Kidney (tissue), 13 donors: ENCODE measurements at regions not wholly inside any gene's neighbourhood (a gene's known extent, or its start where the extent isn't known, plus 50 kb on each side); places are given as distances from the start of the nearest gene placed in this dataset.
A peak's percentile ranks its signal among the peaks of the same experiment; 100 is the strongest.

Experiments used
- DNase-seq, 5 donors: peaks; one replicate each; pipeline ENCODE4 v3.0.0-alpha.2; 2013 to 2020
- FAIRE-seq: peaks from 2 replicates; lab custom pipeline; 2012; peaks lifted over from hg19 to GRCh38; lab: Jason Lieb, UNC
- H3K27ac ChIP-seq, 2 donors: one replicate each; pipeline ENCODE4 v1.7.0; 2013; ENCODE audit warnings: low read depth in 2 of 2, low read length in 2 of 2, inconsistent platforms in 1 of 2
- H3K27me3 ChIP-seq: one replicate; pipeline ENCODE4 v1.7.1; 2013; ENCODE audit warnings: low read length, inconsistent platforms; ENCODE audit not compliant: control insufficient read depth, insufficient read depth
- H3K36me3 ChIP-seq, 3 donors: one replicate each; pipeline versions ENCODE4 v1.7.0 to v1.7.1; 2013; ENCODE audit warnings: low read length in 3 of 3, control low read depth in 1 of 3, inconsistent platforms in 1 of 3; ENCODE audit not compliant: insufficient read depth in 3 of 3, control insufficient read depth in 2 of 3
- H3K4me1 ChIP-seq, 3 donors: one replicate each; pipeline versions ENCODE4 v1.7.0 to v1.7.1; 2013; ENCODE audit warnings: low read length in 3 of 3, inconsistent platforms in 1 of 3, low read depth in 1 of 3; ENCODE audit not compliant: control insufficient read depth in 2 of 3, insufficient read depth in 2 of 3
- H3K4me3 ChIP-seq, 3 donors: one replicate each; pipeline versions ENCODE4 v1.7.0 to v1.8.1; 2013; ENCODE audit warnings: low read length in 3 of 3, control low read depth in 1 of 3, inconsistent platforms in 1 of 3
- H3K9ac ChIP-seq, 3 donors: one replicate each; pipeline versions ENCODE4 v1.7.0 to v1.7.1; 2013; ENCODE audit warnings: low read length in 3 of 3, control low read depth in 1 of 3, inconsistent platforms in 1 of 3
- H3K9me3 ChIP-seq, 3 donors: one replicate each; pipeline versions ENCODE4 v1.7.0 to v1.7.1; 2013; ENCODE audit warnings: low read length in 3 of 3, control low read depth in 1 of 3, inconsistent platforms in 1 of 3; ENCODE audit not compliant: control insufficient read depth in 2 of 3, insufficient read depth in 1 of 3
- CTCF ChIP-seq: IDR thresholded peaks from 3 replicates; pipeline ENCODE4 v1.5.1; 2012; ENCODE audit warnings: mild to moderate bottlenecking, moderate library complexity, borderline replicate concordance; ENCODE audit not compliant: insufficient read depth; ENCODE audit errors: extremely low read depth
- intact Hi-C: fragments of 100-400 bp; cut with DNase I; formaldehyde crosslinking; loops from one replicate; pipeline ENCODE4 v1.11.1; 2022
- donor health status: control.
- donor health status: control.
- donor health status: control.
- donor health status: control.
- donor health status: control.
- donor health status: DM: yes; HTN: yes; CAD: no.
- donor health status: Normal renal cell carcinoma (clear cell type).

GRCh38 chr16:73545755-73546154 is 497.8 kb upstream of the ZFHX3 start:
- no peaks in the 10 kb centered on the region for H3K36me3 ChIP-seq
- intact Hi-C loops, result no loop called here
- H3K4me3 ChIP-seq, result no peak overlapping the region
- TF ChIP-seq CTCF, result no peak
- DNase-seq, result no peak
- H3K27ac ChIP-seq, result no peak overlapping the region
- no peak for FAIRE-seq
- no peak overlapping the region for H3K9ac ChIP-seq
- H3K27me3 ChIP-seq, result peaks cover 23% of the 10 kb centered on the region
- H3K9me3 ChIP-seq, result no peaks in the 10 kb centered on the region
- H3K4me1 ChIP-seq, result no peaks in the 10 kb centered on the region

GRCh38 chr16:73545290-73545689 is 497.4 kb upstream of the ZFHX3 start:
- Histone ChIP-seq H3K4me1 (no peaks in the 10 kb centered on the region), H3K36me3 (no peaks in the 10 kb centered on the region), H3K4me3 (no peak overlapping the region), H3K9me3 (no peaks in the 10 kb centered on the region), H3K27ac (no peak overlapping the region), H3K27me3 (peaks cover 23% of the 10 kb centered on the region), H3K9ac (no peak overlapping the region)
- TF ChIP-seq CTCF, result no peak
- FAIRE-seq, result no peak
- intact Hi-C loops, result no loop called here
- DNase-seq, result no peak

- H3K9me3 ChIP-seq, result no peaks in the 10 kb centered on the region
- FAIRE-seq (no peak), DNase-seq (no peak)
- H3K9ac ChIP-seq, result no peak overlapping the region
- no peak for TF ChIP-seq CTCF
- H3K4me1 ChIP-seq, result no peaks in the 10 kb centered on the region
- H3K4me3 ChIP-seq, result no peak overlapping the region
- H3K36me3 ChIP-seq, result no peaks in the 10 kb centered on the region
- H3K27ac ChIP-seq, result no peak overlapping the region
- H3K27me3 ChIP-seq, result peaks cover 20% of the 10 kb centered on the region
- intact Hi-C loops, result no loop called here
Measured at GRCh38 chr16:73544826-73545225, 496.9 kb upstream of the ZFHX3 start.

- FAIRE-seq (no peak), DNase-seq (peak in 2 of 5 donors; percentile 24 to 26)
- Histone ChIP-seq H3K9me3 (no peaks in the 10 kb centered on the region), H3K36me3 (no peaks in the 10 kb centered on the region), H3K4me1 (no peaks in the 10 kb centered on the region), H3K27me3 (peaks cover 20% of the 10 kb centered on the region), H3K9ac (no peak overlapping the region), H3K27ac (no peak overlapping the region), H3K4me3 (no peak overlapping the region)
- TF ChIP-seq CTCF, result no peak
- intact Hi-C loops, result no loop called here
Measured at GRCh38 chr16:73543970-73544599, 496.2 kb upstream of the ZFHX3 start.
